ENCODE measurements at regions not wholly inside any gene's neighbourhood (a gene's known extent, or its start where the extent isn't known, plus 50 kb on each side); places are given as distances from the start of the nearest gene placed in this dataset.

DNA sequence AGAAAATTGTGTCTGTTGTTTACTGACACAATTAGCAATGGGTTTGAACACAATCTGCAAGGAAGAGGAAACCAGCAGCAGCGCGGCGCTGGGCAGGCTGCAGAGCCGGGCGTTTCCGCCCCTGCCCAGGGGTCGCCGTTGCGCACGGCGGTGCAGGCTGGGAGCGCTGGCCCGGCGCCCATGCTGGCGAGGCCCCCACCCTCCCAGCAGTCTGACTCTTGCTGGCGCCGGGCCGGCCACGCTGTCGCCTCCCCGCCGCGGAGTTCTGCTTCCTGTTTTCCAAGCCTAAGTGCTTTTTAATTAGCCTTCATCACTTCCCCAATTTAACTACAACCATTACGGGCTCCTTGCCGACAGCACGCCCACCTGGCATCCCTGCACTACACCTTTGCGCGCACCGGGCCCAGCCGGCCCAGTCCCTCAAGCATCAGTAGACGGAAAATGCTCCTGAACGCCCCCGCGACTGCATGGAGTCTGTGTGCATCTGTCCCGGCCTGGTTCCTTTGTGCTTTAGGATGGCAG is 212.1 kb downstream of the GXYLT1 start:
- no peak for DNase-seq (ENCODE audit: low read depth in 2 of 2)

DNA sequence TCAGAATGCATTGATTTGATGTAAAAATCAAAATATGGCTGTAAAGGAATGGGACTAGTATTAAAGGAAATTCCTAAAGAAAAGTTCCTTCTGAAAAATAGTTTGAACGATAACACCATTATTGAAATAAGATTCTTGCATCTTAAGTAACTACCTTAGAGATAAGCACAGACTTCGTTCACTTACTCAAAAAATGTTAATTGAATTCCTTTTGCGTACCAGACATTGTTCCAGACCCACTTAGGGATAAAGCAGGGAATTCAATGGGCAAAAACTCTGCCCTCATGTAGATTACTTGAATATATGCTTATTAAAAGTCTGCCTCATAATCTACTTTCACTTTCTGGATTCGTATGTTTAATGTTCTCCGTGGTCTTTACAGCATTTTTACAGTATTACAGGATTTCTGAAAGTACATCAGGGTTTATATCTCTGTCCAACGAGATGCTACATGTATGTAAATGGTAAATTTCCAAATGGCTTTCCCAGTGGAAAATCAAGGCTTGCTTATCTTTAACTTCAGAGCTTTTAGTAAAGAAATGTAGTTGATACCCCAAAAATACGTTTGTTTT is 213.7 kb downstream of the GXYLT1 start:
- no peak for DNase-seq (ENCODE audit: low read depth in 2 of 2)

DNA sequence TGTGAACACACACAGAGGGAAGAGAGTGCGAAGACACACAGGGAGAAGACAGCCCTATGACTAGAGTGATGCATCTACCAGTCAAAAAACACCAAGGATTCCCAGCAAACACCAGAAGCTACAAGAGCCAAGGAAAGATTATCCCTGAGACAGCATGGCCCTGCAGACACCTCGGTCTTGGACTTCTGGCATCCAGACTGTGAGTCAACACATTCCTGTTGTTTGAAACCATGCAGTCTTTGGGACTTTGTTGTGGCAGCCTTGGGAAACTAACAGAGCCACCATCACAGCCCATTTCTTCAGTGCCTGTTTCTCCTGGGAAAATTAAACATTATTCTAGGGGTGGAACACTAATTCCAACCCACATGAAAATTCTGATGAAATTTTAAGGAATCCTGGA is 220.6 kb downstream of the GXYLT1 start:
- no peak for DNase-seq (ENCODE audit: low read depth in 2 of 2)

DNA sequence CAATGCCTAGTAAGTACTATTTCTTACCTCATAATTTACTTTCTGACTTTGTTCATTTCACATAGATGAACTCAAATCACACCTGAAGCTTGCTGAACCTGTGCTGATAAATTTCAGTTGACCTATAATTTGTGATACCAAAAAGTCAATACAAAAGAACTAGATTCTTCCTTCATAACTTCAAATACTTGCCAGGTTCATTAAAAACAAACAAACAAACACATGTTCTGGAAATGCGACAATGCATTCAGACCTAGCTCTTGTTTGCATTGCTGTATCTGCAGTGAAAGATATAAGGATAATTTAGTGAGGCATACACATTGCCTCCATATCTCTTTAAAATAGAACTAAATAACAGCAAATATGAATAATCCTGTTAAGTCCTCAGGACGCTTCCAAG is 221.3 kb downstream of the GXYLT1 start:
- no peak for DNase-seq (ENCODE audit: low read depth in 2 of 2)

GRCh38 chr12:41920355-41920754 is 224.3 kb downstream of the GXYLT1 start:
- DNase-seq (ENCODE audit: low read depth in 2 of 2) = no peak

DNA sequence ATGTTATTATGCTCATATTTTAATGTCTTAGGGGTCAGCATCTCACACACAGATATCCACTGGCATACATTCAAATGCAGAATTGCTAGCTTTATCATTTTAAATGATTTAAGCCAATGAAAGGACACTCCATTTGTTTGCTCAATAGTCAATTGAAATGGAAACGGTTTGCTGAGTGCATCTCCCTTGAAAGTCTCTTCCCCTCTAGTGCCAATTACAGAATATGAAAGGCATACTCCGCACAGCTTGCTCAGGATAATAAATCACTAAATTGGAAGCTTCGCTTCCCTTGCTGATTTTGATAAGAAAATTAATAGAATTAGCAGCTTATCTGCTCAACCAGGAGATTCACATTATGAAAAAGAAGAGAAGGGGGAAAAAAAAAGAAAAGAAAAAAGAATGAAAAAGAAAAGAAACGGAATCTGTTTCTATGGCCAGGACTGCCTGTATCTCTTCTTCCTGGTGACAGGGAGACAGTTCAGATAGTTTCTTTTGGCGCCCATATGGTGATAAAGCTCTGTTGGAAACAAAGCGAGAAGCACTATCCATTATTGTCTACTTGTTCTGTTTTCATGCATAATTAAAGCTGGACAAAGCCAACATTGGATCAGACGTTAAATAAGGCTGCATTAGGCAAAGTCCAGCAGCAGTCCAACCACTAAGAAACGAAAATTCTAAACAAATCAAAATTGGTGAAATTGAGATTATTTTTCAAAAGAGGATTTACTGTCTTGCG is 225.0 kb downstream of the GXYLT1 start:
- DNase-seq (ENCODE audit: low read depth in 2 of 2) = no peak

- DNase-seq (ENCODE audit: low read depth in 2 of 2) = no peak
Observed at GRCh38 chr12:41919048-41919447, 225.6 kb downstream of the GXYLT1 start.

GRCh38 chr12:41917938-41918341 is 226.7 kb downstream of the GXYLT1 start:
- DNase-seq (ENCODE audit: low read depth in 2 of 2) = no peak

GRCh38 chr12:41917181-41917580 is 227.5 kb downstream of the GXYLT1 start:
- DNase-seq (ENCODE audit: low read depth in 2 of 2) = no peak

GRCh38 chr12:41910578-41911320 is 233.9 kb downstream of the GXYLT1 start:
- no peak for DNase-seq (ENCODE audit: low read depth in 2 of 2)

GRCh38 chr12:41908206-41908605 is 236.5 kb downstream of the GXYLT1 start:
- DNase-seq (ENCODE audit: low read depth in 2 of 2) = no peak

- no peak for DNase-seq (ENCODE audit: low read depth in 2 of 2)
Observed at GRCh38 chr12:41907550-41907949, 237.1 kb downstream of the GXYLT1 start.

- no peak for DNase-seq (ENCODE audit: low read depth in 2 of 2)
Observed at GRCh38 chr12:41907021-41907420, 237.7 kb downstream of the GXYLT1 start.

- no peak for DNase-seq (ENCODE audit: low read depth in 2 of 2)
Observed at GRCh38 chr12:41905759-41906297, 238.8 kb downstream of the GXYLT1 start.

- DNase-seq (ENCODE audit: low read depth in 2 of 2) = no peak
Observed at GRCh38 chr12:41905073-41905758, 239.5 kb downstream of the GXYLT1 start.

DNA sequence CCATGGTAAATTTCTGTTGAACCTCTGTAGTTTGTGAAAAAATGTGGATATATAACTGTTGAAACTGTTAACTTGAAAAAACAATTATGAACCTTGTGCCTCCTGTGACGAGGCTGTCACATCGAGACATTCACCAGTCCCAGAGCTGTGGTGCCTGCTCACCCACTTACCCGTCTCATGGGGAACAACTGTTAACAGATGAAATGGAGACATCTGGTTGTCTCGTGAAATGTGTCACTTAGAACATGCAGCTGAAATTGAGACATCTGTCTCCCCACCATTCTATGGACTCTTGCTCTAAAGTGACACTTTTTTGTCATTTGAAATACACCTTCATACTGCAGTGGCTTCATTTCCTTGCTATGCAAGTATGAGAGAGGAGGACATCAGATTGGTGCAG is 240.6 kb downstream of the GXYLT1 start:
- DNase-seq (ENCODE audit: low read depth in 2 of 2) = no peak

DNA sequence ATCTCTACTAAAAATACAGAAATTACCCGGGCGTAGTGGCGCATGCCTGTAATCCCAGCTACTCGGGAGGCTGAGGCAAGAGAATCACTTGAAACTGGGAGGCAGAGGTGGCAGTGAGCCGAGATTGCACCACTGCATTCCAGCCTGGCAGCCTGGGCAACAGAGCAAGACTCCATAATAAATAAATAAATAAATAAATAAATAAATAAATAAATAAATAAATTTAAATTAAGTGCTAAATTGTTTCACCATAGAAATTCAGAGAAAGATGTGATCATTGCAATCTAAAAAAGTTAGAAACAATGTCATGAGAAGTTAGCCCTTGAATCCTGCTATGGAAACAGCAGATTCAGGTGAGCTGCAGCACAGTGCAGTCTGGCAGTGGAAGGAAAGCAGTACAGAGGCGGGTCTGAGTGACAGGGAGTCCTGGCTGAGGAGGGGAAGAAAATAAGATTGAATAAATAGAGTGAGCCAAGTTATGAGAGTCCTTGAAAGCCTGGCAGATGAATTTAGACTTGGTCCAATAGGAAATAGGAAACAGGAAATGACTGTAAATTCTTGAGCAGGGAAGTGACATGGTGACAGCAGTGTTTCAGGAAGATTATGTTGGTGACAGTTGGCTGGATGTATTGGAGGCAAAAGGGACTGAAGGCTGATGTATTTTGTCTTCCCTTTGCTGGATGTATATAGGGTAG is 241.5 kb downstream of the GXYLT1 start:
- DNase-seq (ENCODE audit: low read depth in 2 of 2) = no peak

DNA sequence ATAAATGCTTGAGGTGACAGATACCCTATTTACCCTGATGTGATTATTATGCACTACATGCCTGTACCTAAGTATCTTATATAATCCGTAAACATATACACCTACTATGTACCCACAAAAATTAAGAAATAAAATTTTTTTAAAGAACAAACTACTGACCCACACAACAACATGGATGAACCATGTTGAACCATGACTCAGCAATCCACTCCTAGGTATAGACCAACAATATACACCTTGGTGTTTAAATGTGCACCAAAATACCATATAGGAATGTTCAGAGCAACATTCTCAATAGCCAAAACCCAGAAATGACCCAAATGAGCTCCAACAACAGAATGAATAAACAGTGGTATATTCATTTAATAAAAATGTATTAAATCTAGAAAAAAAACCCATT is 245.1 kb downstream of the GXYLT1 start:
- DNase-seq (ENCODE audit: low read depth in 2 of 2) = no peak

DNA sequence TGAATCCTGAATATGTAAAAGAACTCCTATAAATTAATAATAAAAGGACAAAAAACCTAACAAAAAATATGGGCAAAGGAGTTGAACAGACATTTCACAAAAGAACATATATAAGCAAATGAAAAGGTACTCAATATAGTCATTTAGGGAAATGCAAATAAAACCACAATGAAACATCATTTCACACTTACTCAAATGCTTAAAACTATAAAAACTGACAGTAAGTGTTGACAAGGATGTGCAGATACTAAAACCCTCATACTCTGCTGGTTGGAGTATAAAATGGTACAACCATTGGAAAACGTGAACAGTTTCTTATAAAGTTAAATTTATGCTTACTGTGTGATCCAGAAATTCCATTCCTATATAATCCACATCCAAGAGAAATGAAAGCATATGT is 247.1 kb downstream of the GXYLT1 start:
- DNase-seq (ENCODE audit: low read depth in 2 of 2) = no peak

GRCh38 chr12:41893491-41893890 is 251.2 kb downstream of the GXYLT1 start:
- DNase-seq (ENCODE audit: low read depth in 2 of 2) = no peak

DNA sequence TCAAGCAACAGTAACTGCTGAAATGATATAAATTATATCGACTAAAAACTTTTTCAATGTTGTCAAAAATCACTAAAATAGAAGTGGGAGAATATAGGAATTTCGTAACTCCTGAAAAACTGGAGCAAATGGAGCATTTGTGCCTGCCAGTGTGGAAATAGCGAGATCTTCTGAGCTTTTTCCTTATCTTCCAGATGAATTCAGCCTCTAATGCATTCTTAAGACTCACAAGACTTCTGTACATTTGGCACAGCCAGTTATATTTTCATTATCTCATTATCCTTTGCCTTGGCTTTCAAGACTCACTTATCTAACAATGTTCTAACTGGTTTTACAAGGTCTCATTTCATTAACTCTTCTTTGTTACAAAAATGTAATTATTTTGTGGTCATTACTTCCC is 252.4 kb downstream of the GXYLT1 start:
- DNase-seq (ENCODE audit: low read depth in 2 of 2) = no peak

Data from activated CD8-positive, alpha-beta memory T cell treated with anti-CD3 and anti-CD28 coated beads for 4 hours (primary cell).